ENCODE measurements at regions not wholly inside any gene's neighbourhood (a gene's known extent, or its start where the extent isn't known, plus 50 kb on each side); places are given as distances from the start of the nearest gene placed in this dataset.

DNA sequence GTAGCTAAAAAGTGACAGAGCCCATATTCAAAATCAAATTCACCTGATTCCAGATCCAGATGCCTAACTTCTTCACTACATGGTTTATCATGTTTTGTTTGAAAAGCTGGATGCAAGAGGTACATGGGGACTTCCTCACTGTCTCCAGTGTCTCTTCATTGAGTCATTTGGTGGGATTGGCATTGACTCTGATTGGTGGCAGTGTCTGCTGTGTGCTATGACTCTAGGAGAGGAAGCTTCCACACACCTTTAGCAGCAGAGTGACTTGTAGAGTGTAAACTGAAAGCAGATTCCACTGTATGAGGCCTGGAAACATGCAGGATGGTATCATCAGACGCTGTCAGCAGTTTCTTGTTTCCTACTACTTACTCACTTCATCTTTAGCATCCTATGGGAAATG is 250.9 kb upstream of the SEMA6A start:
- H3K9me3 ChIP-seq = no peaks in the 10 kb centered on the region
- no peaks in the 10 kb centered on the region for H3K27me3 ChIP-seq
- H3K27ac ChIP-seq = no peak overlapping the region
- TF ChIP-seq POLR2A (IDR thresholded peaks at IDR 0.05) (no peak), CTCF (IDR thresholded peaks at IDR 0.05) (no peak), POLR2AphosphoS5 (IDR thresholded peaks at IDR 0.05) (no peak), EP300 (IDR thresholded peaks at IDR 0.05) (no peak)
- no peaks in the 10 kb centered on the region for H3K4me1 ChIP-seq
- H3K36me3 ChIP-seq = no peaks in the 10 kb centered on the region
- WGBS, 2 donors (ENCODE audit: low coverage in 1 of 2) = 88% methylated on average over 1 of the region's 1 CpG; no CpG with 5 or more reads in 1 of the 2 donors
- H3K4me3 ChIP-seq = no peak overlapping the region
- ATAC-seq = no peak

DNA sequence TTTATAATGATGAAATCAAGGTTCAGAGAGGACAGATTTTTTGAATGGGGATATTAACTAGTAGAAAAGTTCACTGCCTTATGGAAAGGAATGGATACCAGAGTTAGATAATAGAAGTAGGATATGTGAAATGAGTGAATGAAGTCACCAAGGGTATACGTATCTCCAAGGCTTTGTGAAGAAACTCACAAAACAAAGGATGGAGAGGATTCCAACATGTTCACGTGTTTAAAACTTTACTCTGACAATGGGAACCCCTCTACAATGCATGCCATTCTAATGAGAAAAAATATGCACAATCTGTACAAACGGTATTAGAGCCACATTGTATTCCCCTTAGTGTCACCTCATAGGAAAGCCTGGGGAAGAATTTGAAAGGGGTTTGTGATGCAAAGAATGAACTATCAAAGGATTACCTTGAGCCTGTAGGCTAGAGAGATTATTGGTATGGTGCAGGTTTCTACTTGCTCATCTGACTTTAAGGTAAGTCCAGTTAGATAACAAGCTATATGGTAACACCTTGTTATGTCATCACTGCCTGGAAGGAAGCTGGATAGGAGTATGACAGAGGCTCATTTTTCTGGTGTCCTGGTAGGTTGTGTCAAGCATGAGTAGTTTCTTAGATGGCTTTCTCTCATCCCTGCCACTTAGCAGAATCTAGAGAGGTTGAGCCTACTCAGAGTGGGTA is 250.3 kb upstream of the SEMA6A start:
- Histone ChIP-seq H3K4me1 (no peaks in the 10 kb centered on the region), H3K27me3 (no peaks in the 10 kb centered on the region), H3K9me3 (no peaks in the 10 kb centered on the region), H3K36me3 (no peaks in the 10 kb centered on the region), H3K4me3 (no peak overlapping the region), H3K27ac (no peak overlapping the region)
- no peak for ATAC-seq
- TF ChIP-seq POLR2AphosphoS5 (IDR thresholded peaks at IDR 0.05) (no peak), POLR2A (IDR thresholded peaks at IDR 0.05) (no peak), EP300 (IDR thresholded peaks at IDR 0.05) (no peak), CTCF (IDR thresholded peaks at IDR 0.05) (no peak)
- WGBS, 2 donors (ENCODE audit: low coverage in 1 of 2) = 91 to 96% methylated on average over 3 of the region's 3 CpGs

DNA sequence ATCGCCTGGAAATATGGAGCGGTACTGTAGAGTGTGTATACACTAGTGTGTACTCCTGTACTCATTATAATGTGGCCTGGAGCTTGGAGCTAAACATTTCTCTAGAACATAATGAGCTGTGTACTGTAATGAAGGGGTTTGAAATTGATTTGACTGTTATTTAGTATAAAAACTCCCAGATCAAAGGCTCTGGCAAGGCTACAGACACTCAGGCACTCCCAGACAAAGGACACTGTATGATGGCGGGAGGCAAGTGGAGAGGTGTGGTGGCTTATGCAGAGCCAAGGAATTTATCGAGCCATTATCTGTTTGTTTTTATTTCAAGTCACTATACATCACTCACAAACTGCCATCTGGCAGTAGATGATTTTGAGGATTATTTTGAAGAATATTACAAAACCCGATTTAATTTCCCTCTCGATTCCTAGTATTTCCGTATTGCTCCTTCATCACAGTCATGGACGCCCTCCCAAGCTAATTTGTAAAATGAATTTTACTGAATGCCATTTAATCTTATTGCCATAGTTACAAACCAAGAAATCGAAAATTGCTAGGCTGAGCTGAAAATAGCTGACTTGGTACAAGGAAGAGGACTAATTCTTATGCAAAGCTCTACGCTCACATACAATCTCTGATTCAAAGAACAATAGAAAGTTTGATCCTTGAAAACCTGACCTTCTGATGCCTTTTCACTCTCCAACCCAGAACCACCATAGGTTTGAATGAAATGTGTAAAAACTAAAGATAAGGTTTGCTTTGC is 240.2 kb upstream of the SEMA6A start:
- no peaks in the 10 kb centered on the region for H3K36me3 ChIP-seq
- no peaks in the 10 kb centered on the region for H3K9me3 ChIP-seq
- H3K27me3 ChIP-seq = no peaks in the 10 kb centered on the region
- H3K4me1 ChIP-seq = no peaks in the 10 kb centered on the region
- ATAC-seq = no peak
- no peak overlapping the region for H3K27ac ChIP-seq
- TF ChIP-seq POLR2A (IDR thresholded peaks at IDR 0.05) (no peak), POLR2AphosphoS5 (IDR thresholded peaks at IDR 0.05) (no peak), CTCF (IDR thresholded peaks at IDR 0.05) (no peak), EP300 (IDR thresholded peaks at IDR 0.05) (no peak)
- WGBS, 2 donors (ENCODE audit: low coverage in 1 of 2) = 89 to 92% methylated on average over 9 to 10 of the region's 10 CpGs
- H3K4me3 ChIP-seq = no peak overlapping the region

- Histone ChIP-seq H3K9me3 (no peaks in the 10 kb centered on the region), H3K27ac (no peak overlapping the region), H3K27me3 (no peaks in the 10 kb centered on the region), H3K36me3 (no peaks in the 10 kb centered on the region), H3K4me1 (no peaks in the 10 kb centered on the region), H3K4me3 (no peak overlapping the region)
- WGBS, 2 donors (ENCODE audit: low coverage in 1 of 2) = 50 to 72% methylated on average over 2 of the region's 2 CpGs
- no peak for ATAC-seq
- no peak for TF ChIP-seq EP300 (IDR thresholded peaks at IDR 0.05)
- no peak for TF ChIP-seq CTCF (IDR thresholded peaks at IDR 0.05)
- no peak for TF ChIP-seq POLR2AphosphoS5 (IDR thresholded peaks at IDR 0.05)
- TF ChIP-seq POLR2A (IDR thresholded peaks at IDR 0.05) = no peak
Observed at GRCh38 chr5:116813906-116814305, 239.3 kb upstream of the SEMA6A start.

- Histone ChIP-seq H3K27me3 (no peaks in the 10 kb centered on the region), H3K9me3 (no peaks in the 10 kb centered on the region), H3K27ac (no peak overlapping the region), H3K36me3 (no peaks in the 10 kb centered on the region), H3K4me1 (no peaks in the 10 kb centered on the region), H3K4me3 (no peak overlapping the region)
- TF ChIP-seq POLR2AphosphoS5 (IDR thresholded peaks at IDR 0.05) (no peak), POLR2A (IDR thresholded peaks at IDR 0.05) (no peak), CTCF (IDR thresholded peaks at IDR 0.05) (no peak), EP300 (IDR thresholded peaks at IDR 0.05) (no peak)
- ATAC-seq = no peak
- 95 to 97% methylated on average over 2 of the region's 2 CpGs for WGBS, 2 donors (ENCODE audit: low coverage in 1 of 2)
Observed at GRCh38 chr5:116813356-116813755, 238.7 kb upstream of the SEMA6A start.
